ENCODE measurements at regions not wholly inside any gene's neighbourhood (a gene's known extent, or its start where the extent isn't known, plus 50 kb on each side); places are given as distances from the start of the nearest gene placed in this dataset.

GRCh38 chr16:52364500-52364899 lies 182.4 kb downstream of the TOX3 start:
- TF ChIP-seq GATA2 (IDR thresholded peaks at IDR 0.05; ENCODE audit: low read depth, low read length): no peak
- TF ChIP-seq GATA3 (IDR thresholded peaks at IDR 0.05; ENCODE audit: low read depth, low read length): no peak

Measured in SH-SY5Y (cell line).